ENCODE measurements at regions not wholly inside any gene's neighbourhood (a gene's known extent, or its start where the extent isn't known, plus 50 kb on each side); places are given as distances from the start of the nearest gene placed in this dataset.

GRCh38 chr1:34474566-34474965, 280.3 kb upstream of the GJB5 start:
- WGBS (ENCODE audit: insufficient coverage) = 86% methylated on average over 4 of the region's 5 CpGs
- no peak overlapping the region for H3K27ac Mint-ChIP-seq

GRCh38 chr1:34476371-34476770, 278.5 kb upstream of the GJB5 start:
- no peaks in the 10 kb centered on the region for H3K4me1 Mint-ChIP-seq
- no peak overlapping the region for H3K4me3 ChIP-seq (replicated peaks in 1 of 3; ENCODE audit: low read depth in 2 of 3, low read length in 3 of 3)
- no peaks in the 10 kb centered on the region for H3K36me3 Mint-ChIP-seq
- no peak overlapping the region for H3K27ac ChIP-seq (ENCODE audit: low read depth in 1 of 2, low read length in 2 of 2)
- H2AFZ ChIP-seq (ENCODE audit: insufficient read depth, low read depth, low read length, poor library complexity, severe bottlenecking) = no peak overlapping the region
- H3K9me3 Mint-ChIP-seq = peaks cover 0 to 9% (median 1%) of the 10 kb centered on the region in 7 donors
- H3K27me3 Mint-ChIP-seq (ENCODE audit: low read depth in 3 of 3) = peaks cover 8 to 17% (median 13%) of the 10 kb centered on the region in 3 donors
- no peak overlapping the region for H3K27ac Mint-ChIP-seq
- no peaks in the 10 kb centered on the region for H3K79me2 ChIP-seq (ENCODE audit: insufficient read depth, low read length)
- no peaks in the 10 kb centered on the region for H4K20me1 ChIP-seq (ENCODE audit: insufficient read depth, low read length)
- H3K9ac ChIP-seq (ENCODE audit: insufficient read depth, low read length, poor library complexity, severe bottlenecking) = no peak overlapping the region
- no peak for DNase-seq
- no peak overlapping the region for H3K4me2 ChIP-seq (replicated peaks; ENCODE audit: extremely low read depth, low read length, poor library complexity, severe bottlenecking)
- TF ChIP-seq CTCF (IDR thresholded peaks at IDR 0.05) = no peak
- WGBS (ENCODE audit: insufficient coverage) = 62% methylated on average over 2 of the region's 3 CpGs
- no peaks in the 10 kb centered on the region for H3K36me3 ChIP-seq (replicated peaks in 1 of 2; ENCODE audit: control insufficient read depth in 1 of 2, insufficient read depth in 2 of 2, low read length in 2 of 2)
- no peaks in the 10 kb centered on the region for H3K9me3 ChIP-seq (replicated peaks in 1 of 2; ENCODE audit: control insufficient read depth in 1 of 2, insufficient read depth in 1 of 2, low read length in 2 of 2)
- no peak overlapping the region for H3K4me3 Mint-ChIP-seq
- no peaks in the 10 kb centered on the region for H3K27me3 ChIP-seq (ENCODE audit: control insufficient read depth in 2 of 2, insufficient read depth in 2 of 2, low read length in 2 of 2)
- intact Hi-C loops (cut with micrococcal nuclease) = no loop called here
- H3K4me1 ChIP-seq (ENCODE audit: control insufficient read depth in 1 of 2, insufficient read depth in 2 of 2, low read length in 2 of 2) = no peaks in the 10 kb centered on the region

More at GRCh38 chr1:34474566-34474965, 280.3 kb upstream of the GJB5 start:
- Histone ChIP-seq H3K4me3 (replicated peaks in 1 of 3; ENCODE audit: low read depth in 2 of 3, low read length in 3 of 3) (no peak overlapping the region), H3K9ac (ENCODE audit: insufficient read depth, low read length, poor library complexity, severe bottlenecking) (no peak overlapping the region), H3K27ac (ENCODE audit: low read depth in 1 of 2, low read length in 2 of 2) (no peak overlapping the region), H3K4me1 (ENCODE audit: control insufficient read depth in 1 of 2, insufficient read depth in 2 of 2, low read length in 2 of 2) (no peaks in the 10 kb centered on the region), H4K20me1 (ENCODE audit: insufficient read depth, low read length) (no peaks in the 10 kb centered on the region), H3K36me3 (replicated peaks in 1 of 2; ENCODE audit: control insufficient read depth in 1 of 2, insufficient read depth in 2 of 2, low read length in 2 of 2) (no peaks in the 10 kb centered on the region), H3K79me2 (ENCODE audit: insufficient read depth, low read length) (no peaks in the 10 kb centered on the region), H3K4me2 (replicated peaks; ENCODE audit: extremely low read depth, low read length, poor library complexity, severe bottlenecking) (no peak overlapping the region), H2AFZ (ENCODE audit: insufficient read depth, low read depth, low read length, poor library complexity, severe bottlenecking) (no peak overlapping the region), H3K27me3 (ENCODE audit: control insufficient read depth in 2 of 2, insufficient read depth in 2 of 2, low read length in 2 of 2) (peaks cover 0 to 4% of the 10 kb centered on the region in 2 donors), H3K9me3 (replicated peaks in 1 of 2; ENCODE audit: control insufficient read depth in 1 of 2, insufficient read depth in 1 of 2, low read length in 2 of 2) (no peaks in the 10 kb centered on the region)
- H3K27me3 Mint-ChIP-seq (ENCODE audit: low read depth in 3 of 3) = peaks cover 7 to 19% (median 11%) of the 10 kb centered on the region in 3 donors
- peaks cover 0 to 9% (median 0%) of the 10 kb centered on the region in 7 donors for H3K9me3 Mint-ChIP-seq
- no peak for TF ChIP-seq CTCF (IDR thresholded peaks at IDR 0.05)
- no peaks in the 10 kb centered on the region for H3K36me3 Mint-ChIP-seq
- intact Hi-C loops (cut with micrococcal nuclease) = no loop called here
- H3K4me1 Mint-ChIP-seq = no peaks in the 10 kb centered on the region
- H3K4me3 Mint-ChIP-seq = no peak overlapping the region
- no peak for DNase-seq
